GM18867 (cell line): ENCODE measurements at regions not wholly inside any gene's neighbourhood (a gene's known extent, or its start where the extent isn't known, plus 50 kb on each side); places are given as distances from the start of the nearest gene placed in this dataset.
"Not testable (repeated sequence)": the region's sequence is repeated elsewhere in the genome, so short reads cannot be mapped to it uniquely, and the experiment has no call there.

ENCODE experiments used
- ATAC-seq: cut with Tn5 transposase; IDR thresholded peaks from one replicate; pipeline ENCODE4 v1.9.1; 2021; ENCODE audit warnings: mild to moderate bottlenecking, moderate library complexity; ENCODE audit not compliant: unreplicated experiment

GRCh38 chr2:91422102-91422501, 2730.6 kb downstream of the RPIA start:
- not testable (repeated sequence) for ATAC-seq

GRCh38 chr2:91427148-91427547, 2735.7 kb downstream of the RPIA start:
- ATAC-seq = not testable (repeated sequence)

- not testable (repeated sequence) for ATAC-seq
Measured at GRCh38 chr2:91441932-91442245, 2750.4 kb downstream of the RPIA start.

- ATAC-seq = no peak
Measured at GRCh38 chr2:91442246-91442905, 2750.9 kb downstream of the RPIA start.

GRCh38 chr2:91442906-91443729, 2751.6 kb downstream of the RPIA start:
- not testable (repeated sequence) for ATAC-seq

- ATAC-seq = not testable (repeated sequence)
Measured at GRCh38 chr2:91443730-91444115, 2752.2 kb downstream of the RPIA start.

GRCh38 chr2:91445705-91446104, 2754.2 kb downstream of the RPIA start:
- ATAC-seq = not testable (repeated sequence)

GRCh38 chr2:91446489-91446888, 2755.0 kb downstream of the RPIA start:
- ATAC-seq = not testable (repeated sequence)

- ATAC-seq = not testable (repeated sequence)
Measured at GRCh38 chr2:91446915-91447314, 2755.4 kb downstream of the RPIA start.

GRCh38 chr2:91447508-91447907, 2756.0 kb downstream of the RPIA start:
- ATAC-seq = not testable (repeated sequence)

GRCh38 chr2:91462292-91462691, 2770.8 kb downstream of the RPIA start:
- not testable (repeated sequence) for ATAC-seq

- not testable (repeated sequence) for ATAC-seq
Measured at GRCh38 chr2:91463007-91463406, 2771.5 kb downstream of the RPIA start.

- not testable (repeated sequence) for ATAC-seq
Measured at GRCh38 chr2:91466780-91467363, 2775.4 kb downstream of the RPIA start.

- not testable (repeated sequence) for ATAC-seq
Measured at GRCh38 chr2:91476244-91476935, 2784.9 kb downstream of the RPIA start.

- not testable (repeated sequence) for ATAC-seq
Measured at GRCh38 chr2:91476936-91477246, 2785.4 kb downstream of the RPIA start.

GRCh38 chr2:91477291-91477690, 2785.8 kb downstream of the RPIA start:
- ATAC-seq = not testable (repeated sequence)

GRCh38 chr2:91477731-91478672, 2786.5 kb downstream of the RPIA start:
- no peak for ATAC-seq

- ATAC-seq = not testable (repeated sequence)
Measured at GRCh38 chr2:91478851-91479718, 2787.6 kb downstream of the RPIA start.

GRCh38 chr2:91485226-91485625, 2793.8 kb downstream of the RPIA start:
- ATAC-seq = not testable (repeated sequence)
